ENCODE measurements at regions not wholly inside any gene's neighbourhood (a gene's known extent, or its start where the extent isn't known, plus 50 kb on each side); places are given as distances from the start of the nearest gene placed in this dataset.

DNA sequence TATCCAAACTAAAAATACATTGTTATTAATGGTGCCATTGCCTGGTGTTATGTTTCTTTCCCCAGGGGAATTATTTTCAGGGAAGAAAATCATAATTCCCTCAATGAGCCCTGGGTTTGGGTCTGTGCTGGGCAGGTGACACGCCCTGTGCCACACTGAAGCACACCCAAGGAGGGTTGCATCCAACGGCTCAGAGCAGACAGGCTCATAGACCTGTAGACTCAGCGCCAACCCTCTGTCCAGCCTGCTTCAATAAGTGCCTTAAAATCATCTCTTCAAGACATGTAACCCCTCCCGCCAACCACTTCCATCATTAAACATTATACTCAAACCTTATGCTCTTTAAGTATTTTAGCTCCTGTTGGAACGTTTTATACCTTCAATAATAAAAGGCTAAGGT is 225.3 kb upstream of the CDH4 start:
- Histone ChIP-seq H3K27ac (ENCODE audit: low read length) (no peak overlapping the region), H3K27me3 (ENCODE audit: control insufficient read depth, insufficient read depth, low read length) (no peaks in the 10 kb centered on the region), H3K4me3 (ENCODE audit: low read depth in 2 of 2, low read length in 2 of 2) (no peak overlapping the region), H3K9me3 (ENCODE audit: control insufficient read depth, insufficient read depth, low read depth, low read length) (no peaks in the 10 kb centered on the region), H3K36me3 (ENCODE audit: control insufficient read depth, insufficient read depth, low read length) (no peaks in the 10 kb centered on the region), H3K4me1 (ENCODE audit: control insufficient read depth, insufficient read depth, low read length) (no peaks in the 10 kb centered on the region)
- CTCF ChIA-PET: no interaction called here
- in situ Hi-C loops (cut with HindIII; ENCODE audit: low pct_unique_long_range_greater_than_20kb, low sequenced_read_pairs) (no loop called here), intact Hi-C loops (cut with micrococcal nuclease; ENCODE audit: unreplicated experiment) (no loop called here)
- no TSS peak for BruUV-seq (replicated peaks)
- POLR2A ChIA-PET: no interaction called here
- no peak for ATAC-seq
- DNase-seq (ENCODE audit: low read depth, low spot score): no peak
- TF ChIP-seq, protein P1, sequence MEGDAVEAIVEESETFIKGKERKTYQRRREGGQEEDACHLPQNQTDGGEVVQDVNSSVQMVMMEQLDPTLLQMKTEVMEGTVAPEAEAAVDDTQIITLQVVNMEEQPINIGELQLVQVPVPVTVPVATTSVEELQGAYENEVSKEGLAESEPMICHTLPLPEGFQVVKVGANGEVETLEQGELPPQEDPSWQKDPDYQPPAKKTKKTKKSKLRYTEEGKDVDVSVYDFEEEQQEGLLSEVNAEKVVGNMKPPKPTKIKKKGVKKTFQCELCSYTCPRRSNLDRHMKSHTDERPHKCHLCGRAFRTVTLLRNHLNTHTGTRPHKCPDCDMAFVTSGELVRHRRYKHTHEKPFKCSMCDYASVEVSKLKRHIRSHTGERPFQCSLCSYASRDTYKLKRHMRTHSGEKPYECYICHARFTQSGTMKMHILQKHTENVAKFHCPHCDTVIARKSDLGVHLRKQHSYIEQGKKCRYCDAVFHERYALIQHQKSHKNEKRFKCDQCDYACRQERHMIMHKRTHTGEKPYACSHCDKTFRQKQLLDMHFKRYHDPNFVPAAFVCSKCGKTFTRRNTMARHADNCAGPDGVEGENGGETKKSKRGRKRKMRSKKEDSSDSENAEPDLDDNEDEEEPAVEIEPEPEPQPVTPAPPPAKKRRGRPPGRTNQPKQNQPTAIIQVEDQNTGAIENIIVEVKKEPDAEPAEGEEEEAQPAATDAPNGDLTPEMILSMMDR (IDR thresholded peaks at IDR 0.05): no peak
- TF ChIP-seq TCF7L2 (IDR thresholded peaks at IDR 0.05; ENCODE audit: low read depth, low read length) (no peak), SIN3A (IDR thresholded peaks at IDR 0.05; ENCODE audit: borderline replicate concordance, insufficient read depth, low read depth, low read length) (no peak), POLR2AphosphoS5 (IDR thresholded peaks at IDR 0.05; ENCODE audit: low read depth, low read length) (no peak)
- TF ChIP-seq, protein P2, sequence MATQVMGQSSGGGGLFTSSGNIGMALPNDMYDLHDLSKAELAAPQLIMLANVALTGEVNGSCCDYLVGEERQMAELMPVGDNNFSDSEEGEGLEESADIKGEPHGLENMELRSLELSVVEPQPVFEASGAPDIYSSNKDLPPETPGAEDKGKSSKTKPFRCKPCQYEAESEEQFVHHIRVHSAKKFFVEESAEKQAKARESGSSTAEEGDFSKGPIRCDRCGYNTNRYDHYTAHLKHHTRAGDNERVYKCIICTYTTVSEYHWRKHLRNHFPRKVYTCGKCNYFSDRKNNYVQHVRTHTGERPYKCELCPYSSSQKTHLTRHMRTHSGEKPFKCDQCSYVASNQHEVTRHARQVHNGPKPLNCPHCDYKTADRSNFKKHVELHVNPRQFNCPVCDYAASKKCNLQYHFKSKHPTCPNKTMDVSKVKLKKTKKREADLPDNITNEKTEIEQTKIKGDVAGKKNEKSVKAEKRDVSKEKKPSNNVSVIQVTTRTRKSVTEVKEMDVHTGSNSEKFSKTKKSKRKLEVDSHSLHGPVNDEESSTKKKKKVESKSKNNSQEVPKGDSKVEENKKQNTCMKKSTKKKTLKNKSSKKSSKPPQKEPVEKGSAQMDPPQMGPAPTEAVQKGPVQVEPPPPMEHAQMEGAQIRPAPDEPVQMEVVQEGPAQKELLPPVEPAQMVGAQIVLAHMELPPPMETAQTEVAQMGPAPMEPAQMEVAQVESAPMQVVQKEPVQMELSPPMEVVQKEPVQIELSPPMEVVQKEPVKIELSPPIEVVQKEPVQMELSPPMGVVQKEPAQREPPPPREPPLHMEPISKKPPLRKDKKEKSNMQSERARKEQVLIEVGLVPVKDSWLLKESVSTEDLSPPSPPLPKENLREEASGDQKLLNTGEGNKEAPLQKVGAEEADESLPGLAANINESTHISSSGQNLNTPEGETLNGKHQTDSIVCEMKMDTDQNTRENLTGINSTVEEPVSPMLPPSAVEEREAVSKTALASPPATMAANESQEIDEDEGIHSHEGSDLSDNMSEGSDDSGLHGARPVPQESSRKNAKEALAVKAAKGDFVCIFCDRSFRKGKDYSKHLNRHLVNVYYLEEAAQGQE (IDR thresholded peaks at IDR 0.05; ENCODE audit: insufficient read depth in 1 of 2, low read depth in 2 of 2, low read length in 1 of 2): no peak

DNA sequence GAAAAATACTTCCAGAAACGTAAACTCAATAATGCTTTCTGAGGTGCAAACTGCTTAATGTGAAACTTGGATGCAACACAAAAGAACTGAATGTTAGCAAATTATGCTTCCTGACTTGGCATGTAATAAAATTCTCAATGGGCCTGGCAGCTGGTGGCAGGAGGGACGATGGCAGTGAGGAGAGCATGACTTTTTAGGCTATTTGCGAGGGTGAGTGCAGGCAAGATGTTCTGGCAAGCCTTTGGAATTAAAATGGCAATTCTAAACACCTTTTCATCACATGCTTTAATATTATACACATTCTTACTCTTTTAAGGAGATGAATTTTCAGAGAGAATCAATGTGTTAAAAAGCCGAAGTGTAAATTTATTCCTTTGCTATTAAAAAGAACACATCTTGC is 224.8 kb upstream of the CDH4 start:
- no peaks in the 10 kb centered on the region for H3K36me3 ChIP-seq (ENCODE audit: control insufficient read depth, insufficient read depth, low read length)
- TF ChIP-seq TCF7L2 (IDR thresholded peaks at IDR 0.05; ENCODE audit: low read depth, low read length) (no peak), SIN3A (IDR thresholded peaks at IDR 0.05; ENCODE audit: borderline replicate concordance, insufficient read depth, low read depth, low read length) (no peak), POLR2AphosphoS5 (IDR thresholded peaks at IDR 0.05; ENCODE audit: low read depth, low read length) (no peak)
- TF ChIP-seq, protein P1 (IDR thresholded peaks at IDR 0.05): no peak
- TF ChIP-seq, protein P2 (IDR thresholded peaks at IDR 0.05; ENCODE audit: insufficient read depth in 1 of 2, low read depth in 2 of 2, low read length in 1 of 2): no peak
- in situ Hi-C loops (cut with HindIII; ENCODE audit: low pct_unique_long_range_greater_than_20kb, low sequenced_read_pairs) (no loop called here), intact Hi-C loops (cut with micrococcal nuclease; ENCODE audit: unreplicated experiment) (no loop called here)
- ATAC-seq (no peak), DNase-seq (ENCODE audit: low read depth, low spot score) (no peak)
- H3K4me3 ChIP-seq (ENCODE audit: low read depth in 2 of 2, low read length in 2 of 2): no peak overlapping the region
- no TSS peak for BruUV-seq (replicated peaks)
- CTCF ChIA-PET: no interaction called here
- H3K4me1 ChIP-seq (ENCODE audit: control insufficient read depth, insufficient read depth, low read length): no peaks in the 10 kb centered on the region
- POLR2A ChIA-PET: no interaction called here
- no peaks in the 10 kb centered on the region for H3K9me3 ChIP-seq (ENCODE audit: control insufficient read depth, insufficient read depth, low read depth, low read length)
- no peak overlapping the region for H3K27ac ChIP-seq (ENCODE audit: low read length)
- no peaks in the 10 kb centered on the region for H3K27me3 ChIP-seq (ENCODE audit: control insufficient read depth, insufficient read depth, low read length)

All from Panc1 (cell line).